ENCODE measurements at regions not wholly inside any gene's neighbourhood (a gene's known extent, or its start where the extent isn't known, plus 50 kb on each side); places are given as distances from the start of the nearest gene placed in this dataset.
A peak's percentile ranks its signal among the peaks of the same experiment; 100 is the strongest.

DNA sequence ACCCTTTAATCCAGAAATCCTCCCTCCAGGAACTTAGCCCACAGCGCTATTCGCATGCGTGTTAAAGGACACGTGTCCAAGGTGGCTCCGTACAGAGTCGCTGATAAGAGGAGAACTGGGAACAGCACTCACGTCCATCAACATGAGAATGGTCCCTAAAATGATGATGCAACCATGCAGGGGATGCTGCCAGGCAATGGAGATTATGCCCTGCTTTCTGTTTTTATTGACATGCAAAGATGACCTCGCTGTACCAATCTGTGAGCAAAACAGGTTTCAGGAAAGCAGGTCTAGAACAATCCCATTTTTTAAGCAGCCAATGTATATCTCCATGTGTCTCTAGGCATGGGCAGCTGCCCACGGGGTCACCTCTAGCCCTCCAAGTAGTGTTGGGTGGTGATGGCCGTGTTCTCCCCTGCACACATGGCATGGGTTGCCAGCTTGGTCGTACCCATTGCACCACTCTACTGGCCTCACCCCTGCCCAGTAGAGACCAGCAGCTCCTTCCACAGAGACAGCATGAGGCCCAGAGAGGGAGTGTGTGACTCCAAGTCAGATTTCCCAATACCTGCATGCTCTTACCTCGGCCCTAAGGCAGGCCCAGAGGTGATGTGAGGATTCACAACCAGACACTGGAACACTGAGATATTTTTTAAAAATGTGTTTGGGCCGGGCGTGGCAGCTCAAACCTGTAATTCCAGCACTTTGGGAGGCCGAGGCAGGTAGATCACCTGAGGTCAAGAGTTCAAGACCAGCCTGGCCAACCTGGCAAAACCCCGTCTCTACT, 68.3 kb upstream of the LINC01488 start:
- WGBS (ENCODE audit: extremely low coverage, insufficient read length, low lambda C conversion rate) = no CpG with 5 or more reads among the region's 16 CpGs
- DNase-seq = no peak
- Histone ChIP-seq H2AK5ac (ENCODE audit: insufficient read length, low read length) (no peak overlapping the region), H3K79me1 (ENCODE audit: insufficient read depth, low read depth, low read length, poor library complexity, severe bottlenecking) (no peaks in the 10 kb centered on the region), H3K4ac (ENCODE audit: low read depth, low read length) (no peak overlapping the region), H3K56ac (ENCODE audit: insufficient read length, low read depth, low read length) (no peak overlapping the region), H3K23me2 (ENCODE audit: insufficient read length, low read depth, low read length, poor library complexity, severe bottlenecking) (no peaks in the 10 kb centered on the region), H2AFZ (ENCODE audit: low read length) (no peak overlapping the region), H4K5ac (ENCODE audit: insufficient read length, low read depth, low read length) (no peak overlapping the region), H2BK15ac (ENCODE audit: low read depth, low read length) (no peak overlapping the region), H3K9me3 (ENCODE audit: control insufficient read depth, low read depth, low read length) (no peaks in the 10 kb centered on the region), H3K23ac (ENCODE audit: insufficient read length, low read depth, low read length) (no peak overlapping the region), H3K79me2 (ENCODE audit: insufficient read depth, low read length) (no peaks in the 10 kb centered on the region), H3K27me3 (ENCODE audit: insufficient read depth, low read length) (no peaks in the 10 kb centered on the region), H2BK120ac (ENCODE audit: low read depth, low read length, poor library complexity, severe bottlenecking) (no peak overlapping the region), H2BK20ac (ENCODE audit: low read depth, low read length, poor library complexity, severe bottlenecking) (no peak overlapping the region), H3K4me1 (ENCODE audit: insufficient read depth, low read length) (no peaks in the 10 kb centered on the region), H3K27ac (ENCODE audit: insufficient read length, low read depth, low read length) (no peak overlapping the region), H4K8ac (replicated peaks; ENCODE audit: insufficient read length, low read depth, low read length) (no peak overlapping the region), H3T11ph (ENCODE audit: low read length) (no peak overlapping the region), H3K4me2 (ENCODE audit: insufficient read depth, insufficient read length, low read length) (no peak overlapping the region), H3K9ac (ENCODE audit: extremely low read depth, insufficient read length, low read length) (no peak overlapping the region), H3K14ac (ENCODE audit: insufficient read depth, low read length) (no peak overlapping the region), H2BK12ac (ENCODE audit: insufficient read length, low read depth, low read length) (no peak overlapping the region), H3K18ac (ENCODE audit: insufficient read length, low read depth, low read length) (no peak overlapping the region), H4K91ac (ENCODE audit: insufficient read length, low read depth, low read length) (no peak overlapping the region), H2BK5ac (ENCODE audit: insufficient read length, low read length) (no peak overlapping the region), H4K20me1 (ENCODE audit: control insufficient read depth, insufficient read depth, insufficient read length) (no peaks in the 10 kb centered on the region)
- H3K36me3 Mint-ChIP-seq (ENCODE audit: insufficient read depth in 1 of 3, low read depth in 3 of 3) = peaks cover 0 to 6% (median 1%) of the 10 kb centered on the region in 3 experiments; a peak in 5 of 7 replicates
- peaks cover 4% of the 10 kb centered on the region for H3K27me3 Mint-ChIP-seq (ENCODE audit: low read depth)
- H3K4me3 Mint-ChIP-seq = no peak overlapping the region
- peaks cover 11 to 17% of the 10 kb centered on the region in 2 experiments for H3K4me1 Mint-ChIP-seq
- TF ChIP-seq, protein P1, sequence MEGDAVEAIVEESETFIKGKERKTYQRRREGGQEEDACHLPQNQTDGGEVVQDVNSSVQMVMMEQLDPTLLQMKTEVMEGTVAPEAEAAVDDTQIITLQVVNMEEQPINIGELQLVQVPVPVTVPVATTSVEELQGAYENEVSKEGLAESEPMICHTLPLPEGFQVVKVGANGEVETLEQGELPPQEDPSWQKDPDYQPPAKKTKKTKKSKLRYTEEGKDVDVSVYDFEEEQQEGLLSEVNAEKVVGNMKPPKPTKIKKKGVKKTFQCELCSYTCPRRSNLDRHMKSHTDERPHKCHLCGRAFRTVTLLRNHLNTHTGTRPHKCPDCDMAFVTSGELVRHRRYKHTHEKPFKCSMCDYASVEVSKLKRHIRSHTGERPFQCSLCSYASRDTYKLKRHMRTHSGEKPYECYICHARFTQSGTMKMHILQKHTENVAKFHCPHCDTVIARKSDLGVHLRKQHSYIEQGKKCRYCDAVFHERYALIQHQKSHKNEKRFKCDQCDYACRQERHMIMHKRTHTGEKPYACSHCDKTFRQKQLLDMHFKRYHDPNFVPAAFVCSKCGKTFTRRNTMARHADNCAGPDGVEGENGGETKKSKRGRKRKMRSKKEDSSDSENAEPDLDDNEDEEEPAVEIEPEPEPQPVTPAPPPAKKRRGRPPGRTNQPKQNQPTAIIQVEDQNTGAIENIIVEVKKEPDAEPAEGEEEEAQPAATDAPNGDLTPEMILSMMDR (conservative IDR thresholded peaks at IDR 0.05) = no peak
- H3K9me3 Mint-ChIP-seq = peaks cover 5 to 6% of the 10 kb centered on the region in 2 experiments; a peak in 4 of 5 replicates
- peak overlapping the region in 2 of 3 experiments; percentile 9 to 62; a peak in 2 of 7 replicates for H3K27ac Mint-ChIP-seq

Measured in H9 (cell line).